ENCODE measurements at regions not wholly inside any gene's neighbourhood (a gene's known extent, or its start where the extent isn't known, plus 50 kb on each side); places are given as distances from the start of the nearest gene placed in this dataset.
"Not testable (repeated sequence)": the region's sequence is repeated elsewhere in the genome, so short reads cannot be mapped to it uniquely, and the experiment has no call there.

GRCh38 chr2:188693771-188694170 is 280.4 kb upstream of the COL3A1 start:
- Mint-ChIP-seq H3K9me3 (peaks cover 4% of the 10 kb centered on the region), H3K27ac (no peak overlapping the region), H3K36me3 (ENCODE audit: low read depth) (no peaks in the 10 kb centered on the region), H3K4me1 (no peaks in the 10 kb centered on the region), H3K4me3 (no peak overlapping the region), H3K27me3 (ENCODE audit: low read depth, poor library complexity) (no peaks in the 10 kb centered on the region)
- TF ChIP-seq, protein P1, sequence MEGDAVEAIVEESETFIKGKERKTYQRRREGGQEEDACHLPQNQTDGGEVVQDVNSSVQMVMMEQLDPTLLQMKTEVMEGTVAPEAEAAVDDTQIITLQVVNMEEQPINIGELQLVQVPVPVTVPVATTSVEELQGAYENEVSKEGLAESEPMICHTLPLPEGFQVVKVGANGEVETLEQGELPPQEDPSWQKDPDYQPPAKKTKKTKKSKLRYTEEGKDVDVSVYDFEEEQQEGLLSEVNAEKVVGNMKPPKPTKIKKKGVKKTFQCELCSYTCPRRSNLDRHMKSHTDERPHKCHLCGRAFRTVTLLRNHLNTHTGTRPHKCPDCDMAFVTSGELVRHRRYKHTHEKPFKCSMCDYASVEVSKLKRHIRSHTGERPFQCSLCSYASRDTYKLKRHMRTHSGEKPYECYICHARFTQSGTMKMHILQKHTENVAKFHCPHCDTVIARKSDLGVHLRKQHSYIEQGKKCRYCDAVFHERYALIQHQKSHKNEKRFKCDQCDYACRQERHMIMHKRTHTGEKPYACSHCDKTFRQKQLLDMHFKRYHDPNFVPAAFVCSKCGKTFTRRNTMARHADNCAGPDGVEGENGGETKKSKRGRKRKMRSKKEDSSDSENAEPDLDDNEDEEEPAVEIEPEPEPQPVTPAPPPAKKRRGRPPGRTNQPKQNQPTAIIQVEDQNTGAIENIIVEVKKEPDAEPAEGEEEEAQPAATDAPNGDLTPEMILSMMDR (IDR thresholded peaks at IDR 0.05): no peak
- no peak for DNase-seq

GRCh38 chr2:188695953-188696352 is 278.2 kb upstream of the COL3A1 start:
- DNase-seq: no peak
- TF ChIP-seq, protein P1 (IDR thresholded peaks at IDR 0.05): no peak
- Mint-ChIP-seq H3K36me3 (ENCODE audit: low read depth) (no peaks in the 10 kb centered on the region), H3K4me3 (no peak overlapping the region), H3K27ac (no peak overlapping the region), H3K4me1 (no peaks in the 10 kb centered on the region), H3K9me3 (peaks cover 4% of the 10 kb centered on the region), H3K27me3 (ENCODE audit: low read depth, poor library complexity) (no peaks in the 10 kb centered on the region)

DNA sequence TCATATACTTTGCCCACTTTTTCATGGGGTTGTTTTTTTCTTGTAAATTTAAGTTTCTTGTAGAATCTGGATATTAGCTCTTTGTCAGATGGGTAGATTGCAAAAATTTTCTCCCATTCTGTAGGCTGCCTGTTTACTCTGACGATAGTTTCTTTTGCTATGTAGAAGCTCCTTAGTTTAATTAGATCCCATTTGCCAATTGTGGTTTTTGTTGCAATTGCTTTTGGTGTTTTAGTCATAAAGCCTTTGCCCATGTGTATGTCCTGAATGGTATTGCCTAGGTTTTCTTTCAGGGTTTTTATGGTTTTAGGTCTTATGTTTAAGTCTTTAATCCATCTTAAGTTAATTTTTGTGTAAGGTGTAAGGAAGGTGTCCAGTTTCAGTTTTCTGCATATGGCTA is 276.0 kb upstream of the COL3A1 start:
- H3K27ac Mint-ChIP-seq: not testable (repeated sequence)

GRCh38 chr2:188701836-188702235 is 272.3 kb upstream of the COL3A1 start:
- peaks cover 8% of the 10 kb centered on the region for H3K9me3 Mint-ChIP-seq
- H3K4me3 Mint-ChIP-seq: no peak overlapping the region
- H3K27me3 Mint-ChIP-seq (ENCODE audit: low read depth, poor library complexity): peaks cover 3% of the 10 kb centered on the region
- no peaks in the 10 kb centered on the region for H3K36me3 Mint-ChIP-seq (ENCODE audit: low read depth)
- H3K27ac Mint-ChIP-seq: no peak overlapping the region
- no peak for DNase-seq
- H3K4me1 Mint-ChIP-seq: no peaks in the 10 kb centered on the region
- TF ChIP-seq, protein P1 (IDR thresholded peaks at IDR 0.05): no peak

More for the DNA sequence above, 276.0 kb upstream of the COL3A1 start:
- not testable (repeated sequence) for H3K4me3 Mint-ChIP-seq; DNase-seq; H3K4me1 Mint-ChIP-seq; H3K36me3 Mint-ChIP-seq (ENCODE audit: low read depth); H3K27me3 Mint-ChIP-seq (ENCODE audit: low read depth, poor library complexity); H3K9me3 Mint-ChIP-seq

GRCh38 chr2:188705191-188705590 is 269.0 kb upstream of the COL3A1 start:
- peaks cover 17% of the 10 kb centered on the region for H3K9me3 Mint-ChIP-seq
- DNase-seq: no peak
- no peak overlapping the region for H3K4me3 Mint-ChIP-seq
- H3K27me3 Mint-ChIP-seq (ENCODE audit: low read depth, poor library complexity): peaks cover 3% of the 10 kb centered on the region
- H3K4me1 Mint-ChIP-seq: no peaks in the 10 kb centered on the region
- no peak overlapping the region for H3K27ac Mint-ChIP-seq
- H3K36me3 Mint-ChIP-seq (ENCODE audit: low read depth): no peaks in the 10 kb centered on the region
- TF ChIP-seq, protein P1 (IDR thresholded peaks at IDR 0.05): no peak

DNA sequence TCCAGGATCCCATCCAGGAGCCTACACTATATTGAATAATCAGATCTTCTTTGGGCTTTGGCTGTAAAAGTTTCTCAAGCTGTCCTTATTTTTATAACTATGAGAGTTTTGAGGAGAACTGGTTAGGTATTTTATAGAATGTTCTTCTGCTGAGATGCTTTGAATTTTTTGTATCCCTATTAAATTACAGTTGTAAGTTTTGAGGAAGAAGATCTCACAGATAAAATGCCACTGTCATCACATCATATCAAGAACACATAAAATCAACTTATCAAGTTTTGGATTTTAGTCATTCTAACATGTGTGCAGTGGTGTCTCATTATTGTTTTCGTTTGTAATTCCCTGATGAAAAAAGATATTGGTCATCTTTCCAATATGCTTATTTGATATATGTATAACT is 260.2 kb upstream of the COL3A1 start:
- H3K27ac Mint-ChIP-seq: no peak overlapping the region
- no peaks in the 10 kb centered on the region for H3K36me3 Mint-ChIP-seq (ENCODE audit: low read depth)
- no peak overlapping the region for H3K4me3 Mint-ChIP-seq
- no peak for DNase-seq
- peaks cover 28% of the 10 kb centered on the region for H3K9me3 Mint-ChIP-seq
- no peaks in the 10 kb centered on the region for H3K4me1 Mint-ChIP-seq
- H3K27me3 Mint-ChIP-seq (ENCODE audit: low read depth, poor library complexity): no peaks in the 10 kb centered on the region
- TF ChIP-seq, protein P1 (IDR thresholded peaks at IDR 0.05): no peak

Measured in nephron progenitor cell (in vitro differentiated cells).